GM18861 (cell line): ENCODE measurements at regions not wholly inside any gene's neighbourhood (a gene's known extent, or its start where the extent isn't known, plus 50 kb on each side); places are given as distances from the start of the nearest gene placed in this dataset.
"Not testable (repeated sequence)": the region's sequence is repeated elsewhere in the genome, so short reads cannot be mapped to it uniquely, and the experiment has no call there.

Experiments used
- ATAC-seq: cut with Tn5 transposase; IDR thresholded peaks from one replicate; pipeline ENCODE4 v1.9.1; 2021; ENCODE audit not compliant: unreplicated experiment

- no peak for ATAC-seq
These were observed 1185.2 kb upstream of the CELF4 start for GRCh38 chr18:38750751-38751150.

GRCh38 chr18:38747153-38747552 lies 1181.6 kb upstream of the CELF4 start:
- no peak for ATAC-seq

GRCh38 chr18:38720181-38720580 lies 1154.6 kb upstream of the CELF4 start:
- not testable (repeated sequence) for ATAC-seq

GRCh38 chr18:38718365-38718901 lies 1152.8 kb upstream of the CELF4 start:
- ATAC-seq, result no peak

GRCh38 chr18:38709122-38709521 lies 1143.5 kb upstream of the CELF4 start:
- ATAC-seq, result no peak

- ATAC-seq, result no peak
These were observed 1140.8 kb upstream of the CELF4 start for GRCh38 chr18:38706373-38706772.

- no peak for ATAC-seq
These were observed 1132.5 kb upstream of the CELF4 start for GRCh38 chr18:38698088-38698487.

- ATAC-seq, result no peak
These were observed 1130.1 kb upstream of the CELF4 start for GRCh38 chr18:38695559-38696280.

GRCh38 chr18:38693104-38693503 lies 1127.5 kb upstream of the CELF4 start:
- ATAC-seq, result no peak

GRCh38 chr18:38690626-38691025 lies 1125.0 kb upstream of the CELF4 start:
- ATAC-seq, result no peak

- ATAC-seq, result no peak
These were observed 1122.8 kb upstream of the CELF4 start for GRCh38 chr18:38688416-38688815.

GRCh38 chr18:38670486-38670885 lies 1104.9 kb upstream of the CELF4 start:
- no peak for ATAC-seq

- ATAC-seq, result no peak
These were observed 1099.3 kb upstream of the CELF4 start for GRCh38 chr18:38664929-38665328.

- no peak for ATAC-seq
These were observed 1098.1 kb upstream of the CELF4 start for GRCh38 chr18:38663682-38664081.

- no peak for ATAC-seq
These were observed 1097.7 kb upstream of the CELF4 start for GRCh38 chr18:38663270-38663669.

GRCh38 chr18:38654946-38655345 lies 1089.3 kb upstream of the CELF4 start:
- no peak for ATAC-seq

GRCh38 chr18:38651736-38652135 lies 1086.1 kb upstream of the CELF4 start:
- ATAC-seq, result no peak

- no peak for ATAC-seq
These were observed 1082.6 kb upstream of the CELF4 start for GRCh38 chr18:38648179-38648578.

GRCh38 chr18:38646296-38646695 lies 1080.7 kb upstream of the CELF4 start:
- no peak for ATAC-seq

- no peak for ATAC-seq
These were observed 1079.5 kb upstream of the CELF4 start for GRCh38 chr18:38644875-38645641.

GRCh38 chr18:38642711-38643110 lies 1077.1 kb upstream of the CELF4 start:
- ATAC-seq, result no peak

GRCh38 chr18:38639700-38640099 lies 1074.1 kb upstream of the CELF4 start:
- ATAC-seq, result not testable (repeated sequence)
